ENCODE measurements at regions not wholly inside any gene's neighbourhood (a gene's known extent, or its start where the extent isn't known, plus 50 kb on each side); places are given as distances from the start of the nearest gene placed in this dataset.

DNA sequence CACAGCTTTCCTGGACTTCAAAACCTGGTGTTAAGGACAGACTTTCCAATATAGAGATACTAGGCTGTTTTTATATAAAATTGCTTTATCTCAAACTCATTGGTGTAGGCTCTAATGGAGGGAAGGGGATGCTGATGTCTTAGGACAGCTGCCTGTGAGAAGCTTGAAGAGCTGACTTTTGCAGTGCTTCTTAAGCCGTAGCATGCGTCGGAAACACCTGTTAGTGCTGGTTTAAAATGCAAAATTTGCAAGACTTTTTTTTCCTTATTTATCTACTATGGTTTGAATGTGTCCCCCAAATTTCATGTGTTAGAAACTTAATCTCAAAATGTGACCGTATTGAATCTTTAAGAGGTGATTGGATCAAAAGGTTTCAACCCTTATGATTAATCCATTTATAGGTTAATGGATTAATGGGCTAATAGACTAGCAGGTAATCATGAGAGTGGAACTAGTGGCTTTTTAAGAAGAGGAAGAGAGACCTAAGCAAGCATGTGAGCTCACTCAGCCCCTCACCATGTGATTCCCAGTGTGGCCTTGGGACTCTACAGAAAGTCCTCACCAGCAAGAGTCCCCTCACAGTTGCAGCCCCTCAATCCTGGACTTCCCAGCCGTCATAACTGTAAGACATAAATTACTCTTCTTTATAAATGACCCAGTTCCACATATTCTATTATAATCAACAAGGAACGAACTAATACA is 60.9 kb upstream of the FUT8 start:
- 79 to 86% methylated on average over 6 of the region's 6 CpGs for WGBS, 2 donors
- H3K27ac ChIP-seq: no peak overlapping the region
- DNase-seq (no peak), ATAC-seq (no peak)
- H3K4me1 ChIP-seq: peaks cover 14% of the 10 kb centered on the region
- no peaks in the 10 kb centered on the region for H3K9me3 ChIP-seq
- no peak for TF ChIP-seq POLR2A (IDR thresholded peaks at IDR 0.05)
- TF ChIP-seq, protein P1, sequence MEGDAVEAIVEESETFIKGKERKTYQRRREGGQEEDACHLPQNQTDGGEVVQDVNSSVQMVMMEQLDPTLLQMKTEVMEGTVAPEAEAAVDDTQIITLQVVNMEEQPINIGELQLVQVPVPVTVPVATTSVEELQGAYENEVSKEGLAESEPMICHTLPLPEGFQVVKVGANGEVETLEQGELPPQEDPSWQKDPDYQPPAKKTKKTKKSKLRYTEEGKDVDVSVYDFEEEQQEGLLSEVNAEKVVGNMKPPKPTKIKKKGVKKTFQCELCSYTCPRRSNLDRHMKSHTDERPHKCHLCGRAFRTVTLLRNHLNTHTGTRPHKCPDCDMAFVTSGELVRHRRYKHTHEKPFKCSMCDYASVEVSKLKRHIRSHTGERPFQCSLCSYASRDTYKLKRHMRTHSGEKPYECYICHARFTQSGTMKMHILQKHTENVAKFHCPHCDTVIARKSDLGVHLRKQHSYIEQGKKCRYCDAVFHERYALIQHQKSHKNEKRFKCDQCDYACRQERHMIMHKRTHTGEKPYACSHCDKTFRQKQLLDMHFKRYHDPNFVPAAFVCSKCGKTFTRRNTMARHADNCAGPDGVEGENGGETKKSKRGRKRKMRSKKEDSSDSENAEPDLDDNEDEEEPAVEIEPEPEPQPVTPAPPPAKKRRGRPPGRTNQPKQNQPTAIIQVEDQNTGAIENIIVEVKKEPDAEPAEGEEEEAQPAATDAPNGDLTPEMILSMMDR (IDR thresholded peaks at IDR 0.05): no peak
- no peak overlapping the region for H3K4me3 ChIP-seq
- intact Hi-C loops (cut with DNase I): no loop called here
- H3K36me3 ChIP-seq (replicated peaks in 1 of 2; ENCODE audit: insufficient read depth in 1 of 2, low read depth in 2 of 2): no peaks in the 10 kb centered on the region
- no peaks in the 10 kb centered on the region for H3K27me3 ChIP-seq

DNA sequence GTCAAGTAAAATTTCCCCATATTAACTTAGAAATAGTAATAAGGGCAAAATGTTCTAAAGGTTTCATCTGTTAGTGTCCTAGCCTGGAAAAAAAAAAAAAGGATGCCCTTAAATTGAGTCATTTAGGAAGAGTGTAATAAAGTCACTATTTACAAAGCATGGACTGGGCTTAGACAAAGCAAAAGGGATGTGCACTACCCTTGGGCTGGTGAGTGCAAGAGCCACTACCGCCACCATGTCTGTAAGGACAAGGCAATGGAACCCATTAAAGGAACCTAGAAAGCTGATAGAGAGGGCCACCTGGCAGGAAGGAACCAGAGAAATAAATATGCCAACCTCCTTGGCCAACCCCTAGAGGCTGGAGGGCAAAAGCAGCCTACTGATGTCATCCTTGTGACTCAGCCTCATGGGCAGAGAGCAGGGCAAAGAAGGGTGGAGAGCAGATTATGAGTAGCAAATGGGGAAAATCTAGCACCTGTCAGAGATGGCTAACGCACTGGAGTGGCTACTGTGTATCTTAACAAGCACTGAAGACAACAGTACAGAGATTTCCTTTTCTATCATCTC is 59.5 kb upstream of the FUT8 start:
- Histone ChIP-seq H3K27me3 (no peaks in the 10 kb centered on the region), H3K4me3 (no peak overlapping the region), H3K9me3 (no peaks in the 10 kb centered on the region), H3K36me3 (replicated peaks in 1 of 2; ENCODE audit: insufficient read depth in 1 of 2, low read depth in 2 of 2) (no peaks in the 10 kb centered on the region), H3K27ac (no peak overlapping the region), H3K4me1 (peaks cover 14% of the 10 kb centered on the region)
- peak in 1 of 4 donors; percentile 20 for DNase-seq
- intact Hi-C loops (cut with DNase I): no loop called here
- peak; percentile 47 for ATAC-seq
- no peak for TF ChIP-seq POLR2A (IDR thresholded peaks at IDR 0.05)
- TF ChIP-seq, protein P1 (IDR thresholded peaks at IDR 0.05): peak in 1 of 7 experiments; percentile 3
- WGBS, 2 donors: 93 to 95% methylated on average over 2 of the region's 2 CpGs

DNA sequence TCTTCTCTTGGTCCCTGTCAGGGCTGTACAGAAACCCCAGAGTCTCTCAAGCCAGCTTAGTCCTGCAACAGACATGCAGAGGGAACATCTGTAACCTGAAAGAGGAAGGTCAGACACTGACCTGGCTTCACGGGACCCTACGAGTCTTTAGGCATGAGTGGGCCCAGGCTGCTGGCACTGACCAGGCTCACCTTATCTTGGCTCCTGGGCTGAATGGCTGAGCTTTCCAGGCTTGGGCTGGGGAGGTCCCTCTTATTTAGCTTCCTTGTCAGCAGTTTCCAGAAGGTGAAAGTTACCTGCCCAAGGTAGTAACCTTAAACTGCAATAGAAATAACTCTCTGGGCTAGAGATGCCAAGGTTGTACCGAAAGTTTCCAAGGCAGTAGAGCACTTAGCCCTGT is 58.4 kb upstream of the FUT8 start:
- no peak for DNase-seq

DNA sequence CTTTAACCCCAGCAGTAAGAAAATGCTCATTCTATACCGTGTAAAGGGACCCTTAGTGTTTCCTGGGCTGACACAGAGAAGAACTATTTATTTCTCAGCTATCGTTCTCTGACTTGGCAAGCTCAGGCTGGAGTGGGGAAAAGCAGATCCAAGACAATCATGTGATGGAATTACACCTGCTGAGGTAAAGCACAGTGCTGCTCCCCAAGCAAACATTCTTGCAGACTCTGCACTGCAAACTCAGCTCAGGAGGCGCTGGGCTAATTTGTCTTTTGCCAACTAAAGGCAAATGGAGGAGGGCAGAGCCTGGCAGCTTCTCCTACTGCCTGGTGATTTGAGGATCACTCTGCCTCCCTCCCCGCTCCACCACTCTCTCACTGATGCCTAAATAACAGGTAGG is 57.8 kb upstream of the FUT8 start:
- 50 to 52% methylated on average over 4 of the region's 4 CpGs for WGBS, 2 donors
- peak overlapping the region in 2 of 4 donors; percentile 26 to 31 for H3K27ac ChIP-seq
- H3K9me3 ChIP-seq: no peaks in the 10 kb centered on the region
- H3K36me3 ChIP-seq (replicated peaks in 1 of 2; ENCODE audit: insufficient read depth in 1 of 2, low read depth in 2 of 2): no peaks in the 10 kb centered on the region
- no peak overlapping the region for H3K4me3 ChIP-seq
- no peak for TF ChIP-seq POLR2A (IDR thresholded peaks at IDR 0.05)
- TF ChIP-seq, protein P1 (IDR thresholded peaks at IDR 0.05): no peak
- peak; percentile 48 for ATAC-seq
- peak; percentile 21 to 48 (median 30) for DNase-seq
- no peaks in the 10 kb centered on the region for H3K27me3 ChIP-seq
- H3K4me1 ChIP-seq: peaks cover 14% of the 10 kb centered on the region
- intact Hi-C loops (cut with DNase I): no loop called here

More for the DNA sequence above, 58.4 kb upstream of the FUT8 start:
- peak overlapping the region in 2 of 4 donors; percentile 26 to 31 for H3K27ac ChIP-seq
- no peak overlapping the region for H3K4me3 ChIP-seq
- TF ChIP-seq, protein P1 (IDR thresholded peaks at IDR 0.05): no peak
- no peak for TF ChIP-seq POLR2A (IDR thresholded peaks at IDR 0.05)
- peaks cover 14% of the 10 kb centered on the region for H3K4me1 ChIP-seq
- no peaks in the 10 kb centered on the region for H3K9me3 ChIP-seq
- 87% methylated on average over 3 of the region's 3 CpGs; no CpG with 5 or more reads in 1 of the 2 donors for WGBS, 2 donors
- intact Hi-C loops (cut with DNase I): no loop called here
- H3K36me3 ChIP-seq (replicated peaks in 1 of 2; ENCODE audit: insufficient read depth in 1 of 2, low read depth in 2 of 2): no peaks in the 10 kb centered on the region
- H3K27me3 ChIP-seq: no peaks in the 10 kb centered on the region
- no peak for ATAC-seq

Data from body of pancreas (tissue), 4 donors.